Activated T-cell treated with anti-CD3 and anti-CD28 coated beads for 48 hours (primary cell): ENCODE measurements at regions not wholly inside any gene's neighbourhood (a gene's known extent, or its start where the extent isn't known, plus 50 kb on each side); places are given as distances from the start of the nearest gene placed in this dataset.

Experiments
- DNase-seq: peaks from one replicate; pipeline ENCODE4 v3.0.0-alpha.2; 2020; ENCODE audit warnings: low read depth

- DNase-seq: no peak
Observed at GRCh38 chr17:83178533-83179304, 99.3 kb downstream of the METRNL start.

GRCh38 chr17:83179374-83179773, 100.0 kb downstream of the METRNL start:
- no peak for DNase-seq

- DNase-seq: no peak
Observed at GRCh38 chr17:83179811-83180210, 100.4 kb downstream of the METRNL start.

GRCh38 chr17:83180264-83180995, 101.0 kb downstream of the METRNL start:
- no peak for DNase-seq

GRCh38 chr17:83180996-83181481, 101.6 kb downstream of the METRNL start:
- no peak for DNase-seq

- DNase-seq: no peak
Observed at GRCh38 chr17:83181991-83182619, 102.7 kb downstream of the METRNL start.

GRCh38 chr17:83182620-83183101, 103.3 kb downstream of the METRNL start:
- no peak for DNase-seq

- no peak for DNase-seq
Observed at GRCh38 chr17:83183145-83183948, 103.9 kb downstream of the METRNL start.

- no peak for DNase-seq
Observed at GRCh38 chr17:83183951-83184506, 104.6 kb downstream of the METRNL start.

- DNase-seq: no peak
Observed at GRCh38 chr17:83185023-83186002, 105.9 kb downstream of the METRNL start.

- DNase-seq: no peak
Observed at GRCh38 chr17:83186226-83186625, 106.8 kb downstream of the METRNL start.

- DNase-seq: no peak
Observed at GRCh38 chr17:83186751-83187421, 107.5 kb downstream of the METRNL start.

GRCh38 chr17:83187782-83188311, 108.4 kb downstream of the METRNL start:
- no peak for DNase-seq

- DNase-seq: no peak
Observed at GRCh38 chr17:83189044-83190003, 109.9 kb downstream of the METRNL start.

- DNase-seq: no peak
Observed at GRCh38 chr17:83190004-83190385, 110.6 kb downstream of the METRNL start.

- DNase-seq: no peak
Observed at GRCh38 chr17:83190601-83191387, 111.4 kb downstream of the METRNL start.

- no peak for DNase-seq
Observed at GRCh38 chr17:83191388-83192160, 112.2 kb downstream of the METRNL start.
